Effector memory CD4-positive, alpha-beta T cell (primary cell): ENCODE measurements at regions not wholly inside any gene's neighbourhood (a gene's known extent, or its start where the extent isn't known, plus 50 kb on each side); places are given as distances from the start of the nearest gene placed in this dataset.

Experiments
- DNase-seq, 3 donors: peaks; one replicate each; pipeline ENCODE4 v3.0.0-alpha.2; 2020
- H3K27ac ChIP-seq: 2 replicates; pipeline ENCODE4 v1.7.0; 2013; ENCODE audit warnings: mild to moderate bottlenecking, low read length, moderate library complexity; ENCODE audit not compliant: insufficient read depth, poor library complexity, severe bottlenecking
- H3K27me3 ChIP-seq: replicated peaks from 2 replicates; pipeline ENCODE4 v1.7.0; 2013; ENCODE audit warnings: mild to moderate bottlenecking, low read length; ENCODE audit not compliant: insufficient read depth, control insufficient read depth, poor library complexity, severe bottlenecking
- H3K36me3 ChIP-seq: 2 replicates; pipeline ENCODE4 v1.7.0; 2013; ENCODE audit warnings: mild to moderate bottlenecking, low read length, moderate library complexity; ENCODE audit not compliant: control insufficient read depth, insufficient read depth
- H3K4me1 ChIP-seq: 2 replicates; pipeline ENCODE4 v1.7.0; 2013; ENCODE audit warnings: low read length, mild to moderate bottlenecking; ENCODE audit not compliant: control insufficient read depth, insufficient read depth, poor library complexity, severe bottlenecking
- H3K4me3 ChIP-seq: 2 replicates; pipeline ENCODE4 v1.7.0; 2013; ENCODE audit warnings: low read length, low read depth, mild to moderate bottlenecking; ENCODE audit not compliant: insufficient read depth, poor library complexity, severe bottlenecking
- H3K9me3 ChIP-seq: 2 replicates; pipeline ENCODE4 v1.7.0; 2013; ENCODE audit warnings: mild to moderate bottlenecking, low read length, moderate library complexity; ENCODE audit not compliant: control insufficient read depth

GRCh38 chr1:224874775-224875174 is 54.7 kb upstream of the DNAH14 start:
- H3K4me1 ChIP-seq: no peaks in the 10 kb centered on the region
- H3K36me3 ChIP-seq: no peaks in the 10 kb centered on the region
- no peaks in the 10 kb centered on the region for H3K9me3 ChIP-seq
- H3K4me3 ChIP-seq: no peak overlapping the region
- H3K27ac ChIP-seq: no peak overlapping the region
- peaks cover 3% of the 10 kb centered on the region for H3K27me3 ChIP-seq
- DNase-seq: no peak

GRCh38 chr1:224879162-224879803 is 50.2 kb upstream of the DNAH14 start:
- no peaks in the 10 kb centered on the region for H3K4me1 ChIP-seq
- no peak for DNase-seq
- H3K4me3 ChIP-seq: no peak overlapping the region
- H3K9me3 ChIP-seq: no peaks in the 10 kb centered on the region
- no peaks in the 10 kb centered on the region for H3K36me3 ChIP-seq
- no peaks in the 10 kb centered on the region for H3K27me3 ChIP-seq
- no peak overlapping the region for H3K27ac ChIP-seq
